ENCODE measurements at regions not wholly inside any gene's neighbourhood (a gene's known extent, or its start where the extent isn't known, plus 50 kb on each side); places are given as distances from the start of the nearest gene placed in this dataset.

DNA sequence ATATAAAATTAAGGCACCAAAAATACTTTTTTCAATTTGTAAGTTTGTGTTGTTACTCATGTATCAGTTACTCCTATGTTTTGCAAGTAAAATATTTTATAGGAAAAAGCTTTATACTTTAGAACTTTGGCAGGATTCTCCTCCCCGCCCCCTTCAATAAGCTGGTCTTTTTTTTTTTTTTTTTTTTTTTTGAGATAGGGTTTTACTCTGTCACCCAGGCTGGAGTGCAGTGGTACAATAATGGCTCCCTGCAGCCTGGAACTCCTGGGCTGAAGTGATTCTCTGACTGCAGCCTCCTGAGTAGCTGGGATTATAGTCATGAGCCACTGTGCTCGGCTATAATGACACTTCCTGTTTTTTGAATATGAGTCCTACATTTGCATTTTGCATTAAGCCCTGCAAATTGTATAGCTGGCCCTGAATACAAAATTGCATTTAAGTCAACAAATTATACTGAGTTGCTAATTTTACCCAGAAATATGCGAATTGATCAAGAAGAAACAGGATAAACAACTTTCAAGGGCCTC lies 192.9 kb downstream of the PIK3R1 start:
- no peak for DNase-seq

DNA sequence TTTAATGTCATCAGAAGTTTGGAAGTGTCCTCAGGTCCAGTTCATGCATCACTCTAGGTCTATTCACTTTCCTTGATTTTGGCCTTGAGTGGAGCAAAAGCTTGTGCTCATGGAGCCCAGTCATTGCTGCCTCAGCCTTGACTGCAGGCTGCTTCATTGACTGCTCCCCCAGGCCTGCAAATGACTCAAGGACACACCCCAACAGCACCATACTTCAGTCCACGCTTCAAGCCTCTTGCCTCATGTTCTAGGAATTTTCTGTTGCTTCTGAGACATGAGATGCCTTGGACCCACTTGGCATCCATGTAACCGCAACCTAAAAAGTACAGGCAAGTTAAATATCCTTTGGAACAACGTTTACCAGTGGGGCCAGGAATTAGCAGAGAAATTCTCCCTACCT lies 193.7 kb downstream of the PIK3R1 start:
- no peak for DNase-seq

DNA sequence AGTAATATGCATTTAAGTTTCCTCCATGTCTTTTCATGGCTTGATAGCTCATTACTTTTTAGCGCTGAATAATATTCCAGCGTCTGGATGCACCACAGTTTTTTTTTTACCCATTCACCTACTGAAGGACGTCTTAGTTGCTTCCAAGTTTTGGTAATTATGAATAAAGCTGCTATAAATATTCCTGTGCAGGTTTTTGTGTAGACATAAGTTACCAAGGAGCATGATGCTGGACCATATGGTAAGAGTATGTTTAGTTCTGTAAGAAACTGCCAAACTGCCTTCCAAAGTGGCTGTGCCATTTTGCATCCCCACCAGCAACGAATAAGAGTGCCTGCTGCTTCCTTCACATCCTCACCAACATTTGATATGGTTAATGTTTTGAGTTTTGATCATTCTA lies 195.6 kb downstream of the PIK3R1 start:
- no peak for DNase-seq

DNA sequence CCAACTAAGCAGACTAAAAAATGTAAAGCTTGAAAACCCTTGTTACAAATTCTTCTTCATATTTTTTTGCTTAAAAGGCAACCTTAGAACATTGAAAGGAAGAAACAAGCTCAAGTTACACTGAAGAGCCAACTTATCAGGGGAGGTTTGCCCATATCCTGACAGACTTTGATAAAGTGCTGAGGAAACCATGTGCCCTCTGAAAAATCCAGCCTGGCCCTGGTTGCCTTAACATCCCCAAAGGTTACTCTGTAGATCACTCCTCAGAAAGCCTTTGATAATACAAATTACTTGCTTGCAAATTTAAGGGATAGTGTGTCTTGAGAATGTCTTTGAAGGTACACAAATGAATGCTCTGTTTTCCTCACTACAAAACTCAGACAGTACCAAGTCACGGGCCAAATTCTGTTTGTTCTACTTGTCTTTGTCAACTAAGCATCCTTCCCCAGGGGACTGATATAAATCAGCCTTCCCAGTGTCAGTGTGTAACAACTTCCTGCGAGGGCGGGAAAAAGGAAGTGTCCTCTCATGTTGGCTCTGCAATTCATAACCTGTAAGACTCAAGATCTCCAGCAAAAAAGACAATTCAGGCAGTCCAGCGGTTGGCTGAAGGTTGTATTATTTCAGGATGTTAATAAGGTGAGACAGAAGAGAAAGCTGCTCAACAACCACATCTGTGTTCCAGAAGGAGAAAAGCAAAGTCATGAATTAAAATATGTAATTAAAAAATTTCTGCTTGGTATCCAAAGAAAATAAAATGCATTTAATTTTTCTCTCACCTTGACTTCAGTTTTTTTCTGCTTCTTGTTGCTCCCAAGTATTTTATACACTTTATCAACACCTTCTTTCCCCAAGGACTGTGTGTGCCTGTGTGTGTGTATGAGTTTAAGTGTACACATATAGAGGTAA lies 199.9 kb downstream of the PIK3R1 start:
- no peak for DNase-seq

DNA sequence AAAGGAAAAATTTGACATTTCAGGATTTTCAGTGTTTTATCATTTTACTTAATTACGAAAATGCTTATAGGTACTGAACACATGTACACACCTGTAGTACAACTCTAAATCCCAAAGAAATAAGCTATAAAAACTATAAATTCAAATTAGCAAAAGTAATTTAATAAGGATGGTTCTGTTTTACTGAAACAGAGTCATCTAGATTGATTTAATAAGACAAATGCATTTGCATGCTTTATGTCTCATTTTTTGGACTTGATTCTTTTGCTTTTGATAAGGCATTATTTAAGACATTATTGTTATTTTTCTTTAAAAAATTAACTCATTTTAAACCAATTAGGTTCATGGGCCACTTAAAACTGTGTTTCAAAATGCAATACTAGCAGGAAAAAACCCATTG lies 201.2 kb downstream of the PIK3R1 start:
- no peak for DNase-seq

DNA sequence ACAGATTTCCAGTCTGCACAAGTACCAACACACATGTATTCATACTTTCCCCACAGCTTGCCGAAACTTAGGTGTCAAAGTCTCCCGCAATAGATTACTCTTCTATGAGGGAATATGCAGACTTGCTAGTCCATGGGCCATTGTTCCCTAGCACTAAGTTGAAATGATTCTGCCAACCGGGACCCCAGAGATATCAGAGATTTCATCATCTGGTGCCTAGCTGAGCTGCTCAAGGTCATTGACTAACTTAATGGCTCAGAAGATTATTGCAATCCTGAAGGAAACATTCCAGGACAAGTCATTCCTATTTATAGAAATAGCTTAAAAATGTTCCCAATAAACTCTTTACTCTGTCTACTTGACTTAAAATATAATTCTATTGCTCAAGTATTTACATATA lies 202.6 kb downstream of the PIK3R1 start:
- DNase-seq: no peak

DNA sequence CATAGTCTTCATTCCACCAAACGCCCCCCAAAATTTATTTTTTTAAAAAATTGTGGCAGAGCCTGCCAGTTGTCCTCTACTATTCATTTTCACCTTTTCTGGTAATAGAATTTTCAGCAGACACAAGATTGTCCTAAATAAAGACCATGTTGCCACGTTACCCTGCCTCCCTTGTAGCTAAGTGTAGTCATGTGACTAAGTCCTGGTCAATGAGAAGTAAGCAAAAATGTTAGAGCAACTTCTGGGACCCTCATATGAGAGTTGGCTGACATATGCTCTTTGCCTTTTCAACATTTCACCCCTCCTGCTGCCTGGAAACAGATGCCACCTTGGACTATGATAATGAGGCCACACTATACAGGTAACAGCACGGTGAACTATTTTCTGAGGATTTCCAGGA lies 203.1 kb downstream of the PIK3R1 start:
- DNase-seq: no peak

DNA sequence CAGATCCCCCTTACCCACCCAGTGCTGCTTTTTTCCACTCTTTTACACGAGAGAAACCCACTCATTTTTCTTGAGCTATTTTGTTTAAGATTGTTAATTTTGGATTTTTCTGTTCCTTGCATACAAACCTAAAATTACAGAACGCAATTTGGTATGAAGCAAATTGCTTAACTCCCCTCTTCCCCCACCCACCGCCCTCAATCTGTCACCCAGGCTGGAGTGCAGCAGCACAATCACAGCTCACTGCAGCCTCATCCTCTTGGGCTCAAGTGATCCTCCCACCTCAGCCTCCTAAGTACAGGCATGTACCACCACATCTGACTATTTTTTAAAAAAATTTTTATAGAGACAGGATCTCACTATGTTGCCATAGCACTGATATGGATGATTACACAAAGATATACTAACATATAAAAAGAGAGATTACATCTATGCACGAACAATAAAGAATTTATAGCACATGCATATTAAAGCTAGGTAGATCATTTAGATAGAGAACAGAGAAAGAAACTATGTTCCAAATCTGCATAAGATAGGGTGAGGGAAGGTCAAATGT lies 203.6 kb downstream of the PIK3R1 start:
- no peak for DNase-seq

DNA sequence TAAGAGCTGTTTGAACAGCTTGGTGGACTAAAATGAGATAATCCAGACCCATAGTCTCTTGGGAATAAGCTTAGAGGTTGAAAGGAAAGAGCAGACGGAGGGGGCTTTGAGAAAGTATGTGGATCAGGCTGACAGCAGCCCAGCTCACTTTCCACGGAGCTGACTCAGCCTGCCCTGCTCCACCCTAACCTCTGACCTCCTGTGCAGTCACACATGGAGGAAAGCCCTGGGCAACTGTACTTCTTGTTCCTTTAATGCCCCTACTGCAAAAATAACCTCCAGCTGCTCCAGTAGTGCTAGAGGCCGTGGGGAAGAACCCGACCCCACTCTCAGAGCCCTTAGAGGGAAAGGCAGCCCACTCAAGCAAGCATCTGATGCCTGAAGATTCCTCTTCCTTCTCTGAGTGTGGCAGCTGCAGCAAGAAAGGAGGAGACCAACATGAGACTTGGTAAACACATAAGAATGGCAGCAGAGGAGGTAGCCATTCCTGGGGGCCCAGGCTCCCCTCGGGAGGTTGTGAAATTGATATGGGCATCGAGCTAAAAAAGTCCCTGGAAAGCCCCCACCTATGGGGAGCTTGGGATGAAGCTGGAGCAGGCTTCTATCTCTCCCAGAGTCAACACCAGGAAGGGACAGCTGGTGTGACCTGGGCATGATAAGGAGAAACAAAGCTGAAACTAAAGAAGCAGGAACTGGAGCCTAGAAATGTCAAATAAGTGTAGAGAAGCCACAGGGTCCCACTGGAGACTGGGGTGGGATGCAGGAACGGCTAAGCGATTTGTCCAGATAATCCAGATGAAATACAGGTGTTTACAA lies 204.3 kb downstream of the PIK3R1 start:
- DNase-seq: no peak

DNA sequence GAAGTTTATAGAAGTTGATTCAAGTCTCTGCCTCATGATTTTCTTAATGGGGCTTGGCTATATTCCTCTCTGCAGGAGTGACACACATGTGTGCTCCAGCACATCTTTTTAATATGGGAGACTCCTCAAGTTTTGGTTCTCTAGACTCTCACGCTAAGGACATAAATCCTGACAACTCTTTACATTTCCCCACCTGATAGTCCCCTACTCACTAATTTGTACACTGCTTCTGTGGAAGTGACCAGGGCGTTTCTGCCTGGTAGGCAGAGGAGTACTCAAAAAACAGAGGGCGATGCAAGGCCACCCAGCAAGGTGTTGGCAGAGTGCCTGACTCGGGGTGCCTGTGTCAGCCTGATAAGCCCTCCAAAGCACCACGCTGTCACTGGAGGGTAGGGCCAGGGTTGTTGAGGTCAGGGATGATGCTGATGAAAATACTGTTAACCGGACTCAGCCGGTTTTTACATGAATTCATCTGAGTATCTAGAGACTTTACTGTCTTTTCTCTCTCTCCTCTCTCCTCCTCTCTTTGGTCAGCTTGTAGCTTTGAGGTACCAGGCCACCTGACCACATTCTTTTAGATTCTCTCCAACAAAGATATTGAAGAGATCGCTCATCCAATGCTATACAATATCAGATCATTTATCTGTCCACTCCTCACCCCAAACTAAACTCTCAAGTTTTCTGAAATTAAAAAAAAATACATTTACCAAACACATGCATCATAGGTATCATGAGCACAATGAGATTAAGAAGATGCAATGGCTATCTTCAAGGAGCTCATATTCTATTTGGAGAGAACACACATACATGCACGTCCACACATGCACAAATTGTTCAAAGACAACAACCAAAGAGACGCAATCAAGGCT lies 205.2 kb downstream of the PIK3R1 start:
- no peak for DNase-seq

DNA sequence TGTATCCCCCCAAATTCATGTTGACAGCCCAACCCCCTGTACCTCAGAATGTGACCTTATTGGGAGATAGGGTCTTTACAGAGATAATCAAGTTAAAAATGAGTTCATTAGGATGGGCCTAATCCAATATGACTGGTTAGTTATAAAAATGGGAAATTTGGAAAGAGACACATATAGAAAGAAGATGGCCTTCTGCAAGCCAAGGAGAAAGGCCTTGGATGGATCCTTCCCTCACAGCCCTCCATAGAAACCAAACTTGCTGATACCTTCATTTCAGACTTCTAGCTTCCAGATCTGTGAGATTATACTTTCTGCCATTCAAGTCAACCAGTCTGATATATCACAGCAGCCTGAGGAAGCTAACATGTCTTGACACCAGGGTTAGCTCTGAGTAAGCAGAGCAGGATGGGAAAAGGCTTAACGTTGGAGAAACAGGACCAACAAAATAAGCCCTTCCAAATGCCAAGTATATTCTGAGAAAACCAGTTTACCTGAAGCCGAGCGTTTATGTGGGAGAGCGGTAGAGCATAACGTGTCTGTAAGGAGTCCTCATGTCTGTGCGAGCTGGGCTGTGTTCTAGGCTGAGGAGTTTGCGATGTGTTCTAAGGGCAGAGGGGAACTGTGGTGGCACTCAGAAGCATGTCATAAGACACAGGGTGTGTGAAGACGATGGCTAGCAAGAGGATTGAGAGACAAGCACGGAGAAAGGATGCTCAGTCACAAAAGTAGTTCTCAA lies 206.1 kb downstream of the PIK3R1 start:
- no peak for DNase-seq

DNA sequence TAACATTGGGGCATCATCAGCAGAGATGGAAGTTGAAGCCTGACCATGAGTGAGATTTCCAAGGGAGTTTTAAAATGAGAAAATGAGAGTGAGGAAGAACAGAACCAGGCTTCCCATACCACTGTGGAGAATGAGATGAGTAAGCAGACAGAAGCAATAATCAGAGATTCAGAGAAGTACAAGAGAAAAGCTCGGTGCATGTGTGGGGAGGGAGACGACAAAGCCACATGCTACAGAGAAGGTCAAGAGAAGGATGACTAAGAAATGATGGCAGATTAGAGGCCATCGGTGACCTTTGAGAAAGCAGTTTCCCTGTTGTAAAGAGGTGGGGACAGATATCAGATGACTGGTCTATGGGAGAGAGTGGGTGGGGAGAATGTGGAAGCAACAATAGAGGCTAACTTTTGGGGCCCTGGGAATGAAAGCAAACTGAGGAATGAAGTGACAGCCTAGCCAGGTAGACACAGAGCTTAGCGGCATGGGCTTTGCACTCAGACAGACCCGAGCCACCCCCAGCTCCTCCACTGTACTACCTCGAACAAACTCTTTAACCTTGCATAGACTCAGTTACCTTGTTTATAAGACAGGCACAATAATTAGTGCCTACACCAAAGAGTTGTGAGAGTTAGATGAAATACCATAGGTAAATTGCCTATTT lies 207.7 kb downstream of the PIK3R1 start:
- DNase-seq: no peak

DNA sequence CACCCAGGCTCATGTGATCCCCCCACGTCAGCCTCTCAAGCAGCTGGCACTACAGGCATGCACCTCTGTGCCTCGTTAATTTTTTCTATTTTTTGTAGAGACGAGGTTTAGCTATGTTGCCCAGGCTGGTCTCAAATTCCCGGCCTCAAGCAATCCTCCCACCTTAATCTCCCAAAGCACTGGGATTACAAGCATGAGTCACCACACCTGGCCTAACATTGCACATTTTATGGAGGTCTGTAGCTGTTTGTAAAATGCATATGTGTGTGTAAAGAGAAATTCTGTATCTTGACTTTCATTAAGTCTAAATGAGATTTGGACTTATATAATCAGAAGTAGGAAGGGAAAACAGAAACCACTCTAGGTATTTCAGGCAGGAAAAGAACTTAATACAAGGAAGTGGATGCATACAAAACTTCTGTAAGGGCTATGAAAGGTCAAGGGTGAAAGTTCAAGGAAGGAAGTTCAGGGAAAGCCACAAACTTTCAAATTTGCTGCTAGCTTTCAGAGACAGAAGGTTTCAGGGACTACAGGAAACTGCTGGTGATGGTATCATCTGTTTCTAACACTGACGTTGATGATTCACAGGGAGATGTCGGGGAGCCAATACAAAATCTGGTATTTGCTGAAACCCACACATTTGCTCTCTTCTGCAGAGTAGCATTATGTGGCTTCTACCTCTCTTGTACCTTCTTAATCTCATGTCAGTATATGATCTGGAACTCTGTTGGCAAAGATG lies 209.4 kb downstream of the PIK3R1 start:
- no peak for DNase-seq

DNA sequence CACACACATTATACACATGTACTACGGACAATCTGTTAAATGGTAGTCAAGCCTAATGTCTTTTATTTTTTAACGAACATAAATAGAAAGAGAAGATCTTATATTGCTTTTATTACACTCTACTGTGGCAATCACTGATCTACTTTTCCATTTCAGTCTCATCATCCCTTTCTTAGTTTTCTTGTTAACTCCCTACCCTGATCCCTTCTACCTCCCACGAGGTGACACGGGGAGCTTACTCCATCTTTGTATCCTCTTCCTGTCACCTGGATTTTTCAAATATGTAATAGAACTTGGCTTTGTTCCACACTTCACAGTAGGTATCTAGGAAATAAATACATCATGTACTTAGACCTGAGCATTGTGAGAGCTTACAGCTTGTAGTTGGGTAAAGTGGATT lies 211.0 kb downstream of the PIK3R1 start:
- DNase-seq: no peak

DNA sequence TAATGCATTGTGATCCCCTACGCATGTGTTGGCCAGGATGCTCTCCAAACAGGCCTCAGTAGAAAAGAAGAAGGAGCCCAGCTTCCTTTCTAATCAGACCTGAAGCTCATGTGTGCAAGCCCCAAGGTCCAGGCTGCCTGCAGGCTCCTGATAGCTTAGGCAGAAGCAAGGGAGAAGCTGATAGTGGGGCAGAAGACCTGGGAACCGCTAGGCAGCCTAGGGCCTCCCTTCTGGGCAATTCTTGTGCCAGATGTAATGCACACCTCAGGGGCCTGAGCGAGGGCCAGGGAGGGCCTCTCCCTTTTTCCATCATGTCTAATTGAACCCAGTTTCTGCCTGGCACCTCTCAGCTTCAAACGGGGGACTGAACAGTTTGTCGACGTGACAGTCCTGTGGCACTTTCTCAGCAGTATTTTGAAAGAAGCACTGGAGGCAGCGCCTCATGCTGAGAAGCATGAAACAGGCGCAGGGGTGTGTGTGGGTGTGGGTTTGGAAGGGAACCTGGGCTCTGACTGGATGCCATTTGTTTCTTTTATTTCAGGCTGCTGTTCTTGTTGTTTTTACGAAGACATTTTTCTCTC lies 212.8 kb downstream of the PIK3R1 start:
- no peak for DNase-seq

DNA sequence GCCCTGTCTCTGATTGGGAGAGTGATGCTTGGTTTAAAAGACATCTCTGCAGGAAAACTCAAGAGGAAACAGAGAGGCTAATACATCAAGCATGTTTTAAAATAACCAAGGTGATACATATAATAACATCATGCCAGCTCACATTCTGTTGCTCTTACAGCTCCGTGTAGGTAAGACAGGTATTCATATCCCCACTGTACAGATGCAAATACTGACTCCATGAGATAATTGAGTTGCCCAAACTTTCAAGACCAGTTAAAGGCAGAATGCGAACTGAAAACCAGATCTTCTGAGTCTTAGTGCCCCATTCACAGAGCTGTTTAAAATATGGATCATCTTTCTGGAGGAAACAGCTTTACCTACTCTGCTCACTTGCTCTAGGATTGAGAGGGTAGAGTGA lies 214.0 kb downstream of the PIK3R1 start:
- no peak for DNase-seq

DNA sequence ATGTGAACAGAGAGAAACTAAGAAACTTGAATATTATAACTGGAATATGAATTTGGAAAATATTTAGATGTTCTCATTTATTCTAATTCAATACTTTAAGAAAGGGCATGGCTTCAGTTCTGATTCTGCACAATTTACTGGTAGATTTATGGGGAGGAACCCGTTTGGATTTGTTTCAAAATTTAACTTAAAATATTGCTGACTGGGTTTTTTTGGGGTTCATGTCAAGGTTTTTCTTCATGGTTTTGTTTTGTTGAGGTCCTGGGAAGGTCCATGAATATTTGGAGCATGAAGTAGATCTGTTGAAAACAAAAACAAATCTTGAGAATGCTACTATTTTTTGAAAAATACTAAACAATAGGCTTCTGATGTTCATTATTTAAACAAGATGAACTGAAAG lies 214.7 kb downstream of the PIK3R1 start:
- no peak for DNase-seq

DNA sequence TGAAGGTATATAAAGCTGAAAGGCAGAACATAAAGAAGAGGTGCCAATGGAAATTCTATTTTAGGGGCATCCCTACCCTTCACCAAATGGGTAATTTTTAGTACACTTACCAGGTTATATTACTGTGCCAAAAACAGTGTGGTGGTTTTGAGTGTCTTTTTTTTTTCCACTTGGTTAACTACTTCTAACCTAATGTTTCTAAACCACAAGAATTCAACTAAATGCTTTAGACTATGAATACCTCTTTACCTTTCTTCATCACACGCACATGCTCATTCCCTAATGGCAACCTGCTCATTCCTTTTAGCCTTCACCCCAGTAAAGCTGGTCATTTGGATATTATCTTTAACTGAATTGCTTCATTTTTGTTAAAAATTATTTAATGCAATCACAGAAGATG lies 215.6 kb downstream of the PIK3R1 start:
- no peak for DNase-seq

DNA sequence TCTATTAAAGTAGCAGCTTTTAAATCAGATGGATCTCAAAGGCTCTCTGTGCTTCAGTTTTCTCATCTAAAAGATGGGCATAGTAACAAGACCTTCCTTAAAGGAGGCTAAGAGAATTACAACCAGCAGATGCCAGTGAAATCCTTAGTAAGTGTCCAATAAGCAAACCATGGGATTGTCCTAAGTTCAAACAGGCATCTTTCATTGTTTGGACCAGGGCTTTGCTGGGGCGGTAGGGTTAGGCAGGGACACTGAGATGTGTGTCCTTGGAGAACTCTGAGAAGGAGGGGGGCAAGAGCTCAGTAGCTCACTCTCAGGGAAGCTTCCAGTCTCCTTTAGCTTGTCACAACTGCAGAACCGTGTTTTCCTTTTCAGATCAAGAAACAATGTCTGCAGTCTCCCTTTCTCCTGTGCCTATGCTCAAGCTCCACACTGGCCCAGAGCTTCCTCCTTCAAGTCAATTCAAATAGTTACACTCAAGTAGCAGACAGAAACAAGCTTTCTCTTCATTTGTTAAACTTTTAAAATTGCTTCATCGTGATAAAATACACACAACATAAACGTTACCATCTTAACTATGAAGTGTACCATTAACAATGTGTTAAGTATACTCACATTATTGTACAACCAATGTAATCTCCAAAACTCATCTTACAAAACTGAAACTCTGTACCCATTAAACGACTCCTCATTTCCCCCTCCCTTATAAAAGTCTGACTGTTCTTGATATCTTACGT lies 216.2 kb downstream of the PIK3R1 start:
- no peak for DNase-seq
